Esophagus squamous epithelium (tissue), 4 donors: ENCODE measurements at regions not wholly inside any gene's neighbourhood (a gene's known extent, or its start where the extent isn't known, plus 50 kb on each side); places are given as distances from the start of the nearest gene placed in this dataset.

Source experiments
- POLR2A ChIP-seq, 4 donors: fragments of 450-650 bp; IDR thresholded peaks; one replicate each; pipeline ENCODE4 v1.6.1; 2017; ENCODE audit warnings: antibody characterized with exemption in 4 of 4, mild to moderate bottlenecking in 4 of 4, moderate library complexity in 3 of 4
- TF ChIP-seq, protein P1 (sequence below), 6 experiments: fragments of 450-650 bp in 4 of 6; fragments of 200-600 bp in 2 of 6; sonication (generic) in 2 of 6; IDR thresholded peaks; one replicate each; pipeline ENCODE4 v1.5.1; 2016 to 2019; ENCODE audit warnings: antibody characterized with exemption in 6 of 6, mild to moderate bottlenecking in 4 of 6, moderate library complexity in 4 of 6

DNA sequence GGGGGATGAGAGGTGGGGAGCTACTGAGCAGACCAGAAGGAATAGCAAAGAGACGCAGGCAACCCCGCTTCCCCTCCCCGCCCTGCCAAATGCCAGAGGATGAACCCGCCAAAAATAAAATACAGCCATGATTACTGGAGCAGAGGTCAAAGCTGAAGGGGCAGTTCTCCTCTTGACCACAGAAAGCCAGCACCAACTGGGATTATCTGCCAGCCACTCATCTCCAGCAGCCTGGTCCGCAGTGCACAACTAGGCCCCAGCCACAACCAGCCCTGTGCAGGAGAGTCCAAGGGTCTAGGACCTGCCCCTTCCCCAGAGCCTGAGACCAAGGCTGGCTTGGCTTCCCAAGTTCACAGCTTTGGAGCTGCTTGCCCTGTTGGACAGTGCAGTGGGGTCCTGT, 67.4 kb upstream of the BCOR start:
- TF ChIP-seq, protein P1, sequence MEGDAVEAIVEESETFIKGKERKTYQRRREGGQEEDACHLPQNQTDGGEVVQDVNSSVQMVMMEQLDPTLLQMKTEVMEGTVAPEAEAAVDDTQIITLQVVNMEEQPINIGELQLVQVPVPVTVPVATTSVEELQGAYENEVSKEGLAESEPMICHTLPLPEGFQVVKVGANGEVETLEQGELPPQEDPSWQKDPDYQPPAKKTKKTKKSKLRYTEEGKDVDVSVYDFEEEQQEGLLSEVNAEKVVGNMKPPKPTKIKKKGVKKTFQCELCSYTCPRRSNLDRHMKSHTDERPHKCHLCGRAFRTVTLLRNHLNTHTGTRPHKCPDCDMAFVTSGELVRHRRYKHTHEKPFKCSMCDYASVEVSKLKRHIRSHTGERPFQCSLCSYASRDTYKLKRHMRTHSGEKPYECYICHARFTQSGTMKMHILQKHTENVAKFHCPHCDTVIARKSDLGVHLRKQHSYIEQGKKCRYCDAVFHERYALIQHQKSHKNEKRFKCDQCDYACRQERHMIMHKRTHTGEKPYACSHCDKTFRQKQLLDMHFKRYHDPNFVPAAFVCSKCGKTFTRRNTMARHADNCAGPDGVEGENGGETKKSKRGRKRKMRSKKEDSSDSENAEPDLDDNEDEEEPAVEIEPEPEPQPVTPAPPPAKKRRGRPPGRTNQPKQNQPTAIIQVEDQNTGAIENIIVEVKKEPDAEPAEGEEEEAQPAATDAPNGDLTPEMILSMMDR (IDR thresholded peaks at IDR 0.05): no peak
- TF ChIP-seq POLR2A (IDR thresholded peaks at IDR 0.05): no peak
